A549 (cell line): ENCODE measurements at regions not wholly inside any gene's neighbourhood (a gene's known extent, or its start where the extent isn't known, plus 50 kb on each side); places are given as distances from the start of the nearest gene placed in this dataset.

ENCODE experiments used
- ATAC-seq, 2 experiments: fragments of 200-7000 bp in 1 of 2; fragments of >200 bp in 1 of 2; cut with Nextera tagmentation in 1 of 2; cut with Tn5 transposase in 1 of 2; 3 replicates each; pipeline versions ENCODE4 v1.8.0 to v1.9.1; 2018 to 2020; ENCODE audit warnings: mild to moderate bottlenecking in 1 of 2, moderate library complexity in 1 of 2
- CTCF ChIA-PET: fragments of 300-600 bp; sonication (Branson Sonifier 250); formaldehyde crosslinking; extraction: SDS; loops from one replicate; lab custom pipeline; 2021; ENCODE audit warnings: antibody characterized with exemption, inconsistent platforms; lab: Yijun Ruan, JAX
- POLR2A ChIA-PET: fragments of 350-600 bp; formaldehyde crosslinking; extraction: SDS; loops from one replicate; lab custom pipeline; 2021; ENCODE audit warnings: antibody characterized with exemption, inconsistent platforms; lab: Yijun Ruan, JAX
- DNase-seq, 2 experiments: peaks; one replicate each; pipeline versions ENCODE4 v3.0.0 to v3.0.0-alpha.2; 2011 to 2016; ENCODE audit warnings: low read depth in 1 of 2, low spot score in 1 of 2
- FAIRE-seq: peaks from 2 replicates; lab custom pipeline; 2011; peaks lifted over from hg19 to GRCh38; lab: Jason Lieb, UNC
- H3K27ac ChIP-seq, 2 experiments: fragments of >200 bp; sonication (Bioruptor Twin); formaldehyde crosslinking; 3 replicates each; pipeline ENCODE4 v1.5.1; 2016 to 2017
- H3K4me1 ChIP-seq: fragments of >200 bp; sonication (Bioruptor Twin); formaldehyde crosslinking; 3 replicates; pipeline ENCODE4 v1.6.1; 2016
- H3K4me2 ChIP-seq: fragments of >200 bp; sonication (Bioruptor Twin); formaldehyde crosslinking; 3 replicates; pipeline ENCODE4 v1.6.1; 2016
- H3K4me3 ChIP-seq: fragments of >200 bp; sonication (Bioruptor Twin); formaldehyde crosslinking; 3 replicates; pipeline ENCODE4 v1.5.1; 2016
- H3K9me3 ChIP-seq: fragments of >200 bp; sonication (Bioruptor Twin); formaldehyde crosslinking; 3 replicates; pipeline ENCODE4 v1.6.1; 2016
- CEBPB ChIP-seq, 2 experiments: fragments of >200 bp in 1 of 2; sonication (Bioruptor Twin) in 1 of 2; formaldehyde crosslinking in 1 of 2; IDR thresholded peaks; 2 replicates each; pipeline ENCODE4 v1.6.1; 2012 to 2016
- CTCF ChIP-seq: fragments of >200 bp; sonication (Bioruptor Twin); formaldehyde crosslinking; IDR thresholded peaks from 3 replicates; pipeline ENCODE4 v1.5.1; 2016
- E2F6 ChIP-seq: IDR thresholded peaks from 2 replicates; pipeline ENCODE4 v1.6.1; 2012; ENCODE audit warnings: low read depth, borderline replicate concordance
- EHMT2 ChIP-seq: fragments of 200-600 bp; sonication (generic); IDR thresholded peaks from 2 replicates; pipeline ENCODE4 v1.6.1; 2016; ENCODE audit warnings: antibody characterized with exemption, low read depth, mild to moderate bottlenecking, moderate library complexity
- ESRRA ChIP-seq: fragments of 150-350 bp; IDR thresholded peaks from 2 replicates; pipeline ENCODE4 v1.6.1; 2014; ENCODE audit warnings: mild to moderate bottlenecking, low read length, borderline replicate concordance
- FOSL2 ChIP-seq, 2 experiments: fragments of 450-650 bp in 1 of 2; fragments of >200 bp in 1 of 2; sonication (Bioruptor Twin) in 1 of 2; formaldehyde crosslinking; IDR thresholded peaks; 2 replicates each; pipeline versions ENCODE4 v1.5.0 to v1.6.1; 2016 to 2020; ENCODE audit warnings: mild to moderate bottlenecking in 1 of 2, moderate library complexity in 1 of 2
- FOXS1 ChIP-seq: fragments of 250-450 bp; sonication (Bioruptor Pico); IDR thresholded peaks from 2 replicates; pipeline ENCODE4 v1.5.0; 2020; ENCODE audit warnings: mild to moderate bottlenecking, moderate library complexity
- HEYL ChIP-seq: fragments of 250-450 bp; sonication (Bioruptor Pico); IDR thresholded peaks from 2 replicates; pipeline ENCODE4 v1.8.0; 2021; ENCODE audit warnings: mild to moderate bottlenecking, moderate library complexity
- HOXA7 ChIP-seq: fragments of 250-450 bp; sonication (Bioruptor Pico); IDR thresholded peaks from 2 replicates; pipeline ENCODE4 v1.5.0; 2020; ENCODE audit warnings: mild to moderate bottlenecking, moderate library complexity
- HOXB5 ChIP-seq: fragments of 250-450 bp; sonication (Bioruptor Pico); IDR thresholded peaks from 2 replicates; pipeline ENCODE4 v1.5.0; 2020; ENCODE audit warnings: mild to moderate bottlenecking, moderate library complexity
- JUN ChIP-seq, 2 experiments: fragments of >200 bp; sonication (Bioruptor Twin); formaldehyde crosslinking; IDR thresholded peaks; 2 replicates in 1 of 2; 3 replicates in 1 of 2; pipeline ENCODE4 v1.6.1; 2016 to 2017
- KDM5A ChIP-seq: fragments of 200-600 bp; sonication (generic); IDR thresholded peaks from 2 replicates; pipeline ENCODE4 v1.6.1; 2016; ENCODE audit warnings: antibody characterized with exemption, mild to moderate bottlenecking
- MAFK ChIP-seq: fragments of 450-650 bp; IDR thresholded peaks from 2 replicates; pipeline ENCODE4 v1.6.1; 2014; ENCODE audit not compliant: partially characterized antibody
- MAX ChIP-seq: IDR thresholded peaks from 2 replicates; pipeline ENCODE4 v1.6.1; 2012
- MAZ ChIP-seq: fragments of 150-350 bp; IDR thresholded peaks from 2 replicates; pipeline ENCODE4 v1.6.1; 2014; ENCODE audit warnings: antibody characterized with exemption, low read depth, low read length, borderline replicate concordance
- NPAS2 ChIP-seq: fragments of 250-450 bp; sonication (Bioruptor Pico); IDR thresholded peaks from 2 replicates; pipeline ENCODE4 v1.8.0; 2022; ENCODE audit warnings: mild to moderate bottlenecking, moderate library complexity, borderline replicate concordance
- POLR2A ChIP-seq: IDR thresholded peaks from 2 replicates; pipeline ENCODE4 v1.6.1; 2012; ENCODE audit warnings: mild to moderate bottlenecking, low read length
- RAD21 ChIP-seq, 2 experiments: fragments of >200 bp in 1 of 2; sonication (Bioruptor Twin) in 1 of 2; formaldehyde crosslinking in 1 of 2; IDR thresholded peaks in 1 of 2; conservative IDR thresholded peaks in 1 of 2; 2 replicates in 1 of 2; 3 replicates in 1 of 2; pipeline ENCODE4 v1.6.1; 2012 to 2018; ENCODE audit warnings: inconsistent platforms in 1 of 2
- REST ChIP-seq: fragments of 200-600 bp; sonication (generic); IDR thresholded peaks from 2 replicates; pipeline ENCODE4 v1.6.1; 2016; ENCODE audit warnings: antibody characterized with exemption, mild to moderate bottlenecking, moderate library complexity
- RFX5 ChIP-seq: fragments of 450-650 bp; IDR thresholded peaks from 2 replicates; pipeline ENCODE4 v1.7.1; 2014; ENCODE audit warnings: antibody characterized with exemption, mild to moderate bottlenecking, moderate library complexity
- SMC3 ChIP-seq: fragments of >200 bp; sonication (Bioruptor Twin); formaldehyde crosslinking; IDR thresholded peaks from 3 replicates; pipeline ENCODE4 v1.6.1; 2018; ENCODE audit warnings: inconsistent platforms
- SREBF2 ChIP-seq: fragments of 450-650 bp; IDR thresholded peaks from 2 replicates; pipeline ENCODE4 v1.6.1; 2014; ENCODE audit warnings: mild to moderate bottlenecking, moderate library complexity
- TP53 ChIP-seq: fragments of 250-450 bp; sonication (Bioruptor Pico); IDR thresholded peaks from 2 replicates; pipeline ENCODE4 v1.5.0; 2021; ENCODE audit warnings: mild to moderate bottlenecking, moderate library complexity
- USF2 ChIP-seq: fragments of 450-650 bp; IDR thresholded peaks from 2 replicates; pipeline ENCODE4 v1.6.1; 2014; ENCODE audit warnings: antibody characterized with exemption
- ZC3H11A ChIP-seq: fragments of 450-650 bp; IDR thresholded peaks from 2 replicates; pipeline ENCODE4 v1.6.1; 2014; ENCODE audit warnings: antibody characterized with exemption, mild to moderate bottlenecking
- ZFP36 ChIP-seq: fragments of 450-650 bp; IDR thresholded peaks from 2 replicates; pipeline ENCODE4 v1.6.1; 2014; ENCODE audit warnings: borderline replicate concordance; ENCODE audit not compliant: partially characterized antibody
- ZSCAN20 ChIP-seq: fragments of 250-450 bp; sonication (Bioruptor Pico); IDR thresholded peaks from 2 replicates; pipeline ENCODE4 v1.8.0; 2022; ENCODE audit warnings: mild to moderate bottlenecking, moderate library complexity
- WGBS: methylation state at CpG from one replicate; pipeline ENCODE4 v1.1.6; 2017; ENCODE audit errors: missing lambda C conversion rate; 5-methylcytosine and 5-hydroxymethylcytosine counted together

- 11% methylated on average over 2 of the region's 2 CpGs for WGBS
- no peaks in the 10 kb centered on the region for H3K4me1 ChIP-seq
- ChIA-PET POLR2A (no interaction called here), CTCF (interaction anchor here (0.6 to 2.7 kb wide), 20 partner anchors 9 to 794 kb away, joined by 3 to 33 read pairs (median 4); no protein-coding TSS in a partner anchor)
- H3K27ac ChIP-seq: no peak overlapping the region
- no peak overlapping the region for H3K4me3 ChIP-seq
- TF ChIP-seq RAD21 (conservative IDR thresholded peaks at IDR 0.05 in 1 of 2, IDR thresholded peaks at IDR 0.05 in 1 of 2) (peak; percentile 82), SMC3 (peak; percentile 82), E2F6 (no peak), ZC3H11A (no peak), CTCF (peak; percentile 66), MAFK (no peak), ZFP36 (no peak), SREBF2 (no peak), KDM5A (no peak), ZSCAN20 (no peak), TP53 (CRISPR knock-in tag) (no peak), MAX (no peak), EHMT2 (no peak), JUN (IDR thresholded peaks at IDR 0.05) (no peak), HOXA7 (CRISPR knock-in tag) (no peak), ESRRA (no peak), FOXS1 (CRISPR knock-in tag) (no peak), CEBPB (IDR thresholded peaks at IDR 0.05) (no peak)
- FAIRE-seq (no peak), ATAC-seq (peak; percentile 81 to 89; a peak in 5 of 6 replicates), DNase-seq (peak; percentile 53 to 59)
- no peaks in the 10 kb centered on the region for H3K9me3 ChIP-seq
- H3K4me2 ChIP-seq: no peak overlapping the region
Observed at GRCh38 chr4:83771113-83771705, 235.3 kb downstream of the GPAT3 start.

GRCh38 chr4:83768146-83768545, 232.2 kb downstream of the GPAT3 start:
- no peak for ATAC-seq
- FAIRE-seq: no peak
- Histone ChIP-seq H3K4me3 (no peak overlapping the region), H3K4me1 (no peaks in the 10 kb centered on the region), H3K9me3 (no peaks in the 10 kb centered on the region), H3K27ac (no peak overlapping the region), H3K4me2 (no peak overlapping the region)
- DNase-seq: no peak
- TF ChIP-seq RFX5: no peak
- no peak for TF ChIP-seq FOSL2 (IDR thresholded peaks at IDR 0.05)
- no peak for TF ChIP-seq FOSL2 (CRISPR knock-in tag; IDR thresholded peaks at IDR 0.05)
- TF ChIP-seq HEYL (CRISPR knock-in tag): no peak
- TF ChIP-seq NPAS2 (CRISPR knock-in tag): no peak
- no peak for TF ChIP-seq USF2
- no peak for TF ChIP-seq POLR2A
- no peak for TF ChIP-seq MAZ
- no peak for TF ChIP-seq HOXB5 (CRISPR knock-in tag)
- no peak for TF ChIP-seq REST
- WGBS: 75% methylated on average over 5 of the region's 5 CpGs
- ChIA-PET CTCF (interaction anchor here (1.6 to 1.8 kb wide), 2 partner anchors 9 to 193 kb away, joined by 3 to 4 read pairs; no protein-coding TSS in a partner anchor), POLR2A (no interaction called here)
